RCC 7860 (cell line): ENCODE measurements at regions not wholly inside any gene's neighbourhood (a gene's known extent, or its start where the extent isn't known, plus 50 kb on each side); places are given as distances from the start of the nearest gene placed in this dataset.

Source experiments
- DNase-seq: peaks from one replicate; pipeline ENCODE4 v3.0.0-alpha.2; 2015; ENCODE audit warnings: low spot score
- FAIRE-seq: peaks from 2 replicates; lab custom pipeline; 2012; peaks lifted over from hg19 to GRCh38; lab: Jason Lieb, UNC

GRCh38 chrY:14139521-14139920, 83.5 kb downstream of the VCY1B start:
- no peak for FAIRE-seq
- no peak for DNase-seq

DNA sequence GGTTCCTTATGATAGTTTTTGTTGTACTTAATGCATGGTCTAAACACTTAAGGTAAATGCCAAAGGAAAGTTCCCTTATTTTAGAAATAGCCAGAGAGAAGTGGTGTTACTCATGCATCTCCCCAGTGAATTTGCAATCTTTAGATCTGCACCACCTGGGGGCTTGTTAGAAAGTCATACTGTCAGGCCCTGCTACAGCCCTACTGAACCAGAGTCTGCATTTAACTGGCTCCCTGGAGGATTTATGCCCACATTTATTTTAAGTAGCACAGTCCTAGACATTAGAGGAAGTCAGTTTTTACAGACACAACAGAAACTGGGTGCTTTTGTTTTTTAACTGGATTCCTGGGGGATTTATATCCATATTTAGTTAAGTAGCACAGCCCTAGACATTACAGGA, 89.6 kb downstream of the VCY1B start:
- DNase-seq (no peak), FAIRE-seq (no peak)

DNA sequence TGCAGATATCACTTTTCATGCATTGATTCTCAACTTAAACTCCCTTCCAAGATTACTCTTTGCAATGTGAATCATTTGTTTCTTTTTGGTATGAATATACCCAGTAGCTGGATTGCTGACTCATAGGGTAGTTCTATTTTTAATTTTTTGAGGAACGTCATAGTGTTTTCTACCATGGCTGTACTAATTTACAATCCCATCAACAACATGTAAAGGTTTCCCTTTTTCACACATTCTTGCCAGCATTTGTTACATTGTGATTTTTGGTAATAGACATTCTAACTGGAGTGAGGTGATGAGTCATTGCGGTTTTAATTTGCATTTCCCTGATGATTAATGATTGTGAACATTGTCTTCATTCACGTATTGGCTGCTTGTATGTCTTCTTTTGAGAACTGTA, 126.7 kb downstream of the VCY1B start:
- FAIRE-seq = peak; percentile 74
- peak; percentile 6 for DNase-seq

GRCh38 chrY:14222014-14222413, 166.0 kb downstream of the VCY1B start:
- no peak for DNase-seq
- no peak for FAIRE-seq

DNA sequence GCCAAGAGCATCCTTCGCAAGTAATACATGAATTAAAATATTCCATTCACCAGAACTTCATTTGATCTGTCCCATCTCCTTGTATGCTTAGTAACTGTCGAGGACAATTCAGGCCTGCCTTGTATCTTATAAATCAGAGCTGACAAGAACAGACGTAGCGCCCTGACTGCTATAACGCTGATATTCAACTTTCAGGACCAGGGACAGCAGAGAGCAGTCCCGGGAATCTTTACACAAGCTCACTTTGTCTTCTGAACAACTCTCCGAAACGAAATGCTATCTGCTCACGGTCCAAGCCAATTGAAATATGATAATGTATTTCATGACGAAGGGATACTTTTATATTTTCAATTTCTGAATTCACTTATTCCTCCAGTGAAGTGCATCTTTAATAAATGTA, 175.7 kb downstream of the VCY1B start:
- peak; percentile 4 for DNase-seq

DNA sequence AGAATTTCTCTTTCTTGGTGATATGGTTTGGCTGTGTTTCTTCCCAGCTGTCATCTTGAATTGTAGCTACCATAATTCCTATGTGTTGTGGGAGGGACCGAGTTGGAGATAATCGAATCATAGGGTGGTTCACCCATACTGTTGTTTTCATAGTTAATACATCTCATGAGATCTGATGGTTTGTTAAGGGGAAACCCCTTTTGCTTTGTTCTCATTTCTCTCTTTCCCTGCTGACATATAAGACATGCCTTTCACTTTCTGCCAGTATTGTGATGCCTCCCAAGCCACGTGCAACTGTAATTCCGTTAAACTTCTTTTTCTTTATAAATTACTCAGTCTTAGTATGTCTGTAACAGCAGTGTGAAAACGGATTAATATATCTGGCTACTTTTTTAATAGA, 179.0 kb downstream of the VCY1B start:
- FAIRE-seq = no peak
- no peak for DNase-seq

More for the DNA sequence above, 175.7 kb downstream of the VCY1B start:
- no peak for FAIRE-seq

DNA sequence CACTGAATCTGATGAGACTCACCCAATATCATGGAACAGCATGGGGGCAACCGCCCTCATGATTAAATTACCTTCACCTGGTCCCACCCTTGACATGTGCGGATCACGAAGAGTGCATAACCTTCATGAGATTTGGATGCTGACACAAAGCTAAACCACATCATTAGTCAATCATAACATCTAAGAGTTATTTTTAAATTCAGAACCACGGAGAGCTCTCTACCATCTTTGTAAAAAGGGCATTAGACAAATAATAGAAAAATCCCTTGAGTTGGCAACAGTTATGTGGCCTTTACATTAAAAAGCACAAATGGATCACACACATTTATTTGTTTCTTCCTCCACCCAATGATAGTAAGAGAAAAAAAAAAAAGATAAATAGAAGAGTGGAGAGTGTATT, 182.2 kb downstream of the VCY1B start:
- no peak for FAIRE-seq
- no peak for DNase-seq

GRCh38 chrY:14246948-14247347, 190.9 kb downstream of the VCY1B start:
- FAIRE-seq = peak; percentile 86
- peak; percentile 51 for DNase-seq

- DNase-seq (no peak), FAIRE-seq (no peak)
These were observed 193.0 kb downstream of the VCY1B start for GRCh38 chrY:14248878-14249576.

DNA sequence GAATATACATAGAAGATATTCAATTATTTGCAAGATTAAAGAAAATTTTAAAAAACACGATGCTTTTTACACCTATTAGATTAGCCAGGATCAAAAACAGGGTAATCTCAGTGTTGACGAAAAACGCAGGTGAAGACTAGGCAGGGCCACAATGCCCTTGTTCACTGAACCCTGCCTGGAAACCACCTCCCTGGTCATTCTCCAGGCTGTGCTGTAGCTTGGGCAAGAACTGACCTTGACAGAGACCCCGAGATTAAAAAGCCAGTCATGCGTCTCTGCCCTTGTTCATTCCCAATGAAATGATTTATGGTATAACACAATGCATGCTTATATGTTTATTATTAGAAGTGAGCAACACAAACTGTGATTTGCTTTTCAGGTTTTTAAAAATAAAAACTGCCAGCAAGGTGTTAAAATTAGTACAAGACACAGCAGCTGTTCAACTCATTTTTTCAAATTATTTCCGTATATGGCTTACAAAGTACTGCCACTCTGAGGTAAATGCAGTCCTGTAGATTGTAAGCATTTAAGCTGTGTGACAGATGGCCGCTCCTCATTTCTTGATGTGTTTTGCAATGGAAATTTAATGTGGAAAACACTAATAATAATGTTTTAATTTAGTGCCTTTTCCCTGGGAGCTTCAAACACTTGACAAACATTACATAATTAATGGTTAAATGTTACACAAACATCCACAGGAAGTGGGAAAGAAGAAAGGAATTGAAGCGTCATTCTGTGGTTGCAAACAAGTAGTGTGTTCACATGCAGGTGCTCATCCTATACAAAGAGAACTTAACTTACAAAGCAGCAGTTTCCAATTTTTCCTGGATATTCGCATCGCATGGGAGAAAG, 200.2 kb downstream of the VCY1B start:
- DNase-seq = no peak
- FAIRE-seq = no peak

DNA sequence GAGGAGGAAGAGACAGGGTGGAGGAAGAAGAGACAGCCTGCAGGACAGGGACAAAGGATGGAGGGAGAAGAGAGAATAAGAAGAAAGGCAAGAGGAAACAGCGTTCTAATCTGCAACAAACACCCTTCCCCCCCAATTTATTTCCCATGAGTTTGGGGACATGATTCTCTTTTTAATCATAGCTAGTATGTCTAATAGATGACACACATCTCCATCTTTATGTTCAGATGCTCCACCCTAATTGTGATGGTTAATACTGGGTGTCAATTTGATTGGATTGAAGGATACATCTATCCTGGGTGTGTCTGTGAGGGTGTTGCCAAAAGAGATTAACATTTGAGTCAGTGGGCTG, 200.8 kb downstream of the VCY1B start:
- FAIRE-seq (no peak), DNase-seq (no peak)

DNA sequence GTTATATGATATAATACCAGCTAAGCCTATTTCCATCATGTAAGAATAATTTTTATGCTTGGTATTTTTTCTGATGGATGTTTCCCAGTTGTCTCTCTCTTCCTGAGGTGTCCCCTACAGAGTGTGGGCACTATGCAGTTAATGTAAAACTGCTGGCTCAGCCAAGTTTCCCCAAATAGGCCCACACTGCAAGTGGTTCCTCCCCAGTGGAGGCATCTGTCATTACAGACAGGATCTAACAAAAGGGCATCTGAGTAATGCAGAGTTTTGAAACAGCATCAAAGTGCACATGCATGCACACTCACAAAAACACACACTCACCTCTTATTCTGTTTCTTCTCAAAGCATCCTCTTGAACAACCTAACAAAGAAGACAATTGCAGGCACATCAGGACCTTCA, 221.0 kb downstream of the VCY1B start:
- DNase-seq = no peak
- FAIRE-seq = no peak

GRCh38 chrY:14290656-14291375, 233.5 kb upstream of the NLGN4Y start:
- FAIRE-seq = peak; percentile 99
- DNase-seq = peak; percentile 74

DNA sequence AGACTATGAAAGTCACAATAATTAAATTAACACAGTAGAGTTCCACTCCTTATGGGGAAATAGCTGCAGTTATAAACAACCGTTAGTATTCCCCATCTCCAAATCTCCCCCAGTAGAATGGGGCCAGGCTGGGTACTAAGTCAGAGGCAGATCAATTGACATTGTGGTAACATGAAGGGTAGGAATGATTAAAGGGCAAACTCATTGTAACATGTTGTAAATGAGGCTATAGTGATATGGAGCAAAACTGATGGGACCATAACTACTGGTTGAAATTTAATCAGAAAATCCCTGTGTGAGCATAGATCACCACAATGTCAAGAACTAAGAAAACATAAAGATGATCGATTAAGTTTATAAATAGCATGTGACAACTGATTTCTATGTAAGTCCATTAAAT, 231.9 kb upstream of the NLGN4Y start:
- DNase-seq (no peak), FAIRE-seq (no peak)

GRCh38 chrY:14300775-14301174, 223.6 kb upstream of the NLGN4Y start:
- no peak for DNase-seq
- FAIRE-seq = no peak

- peak; percentile 11 for DNase-seq
- peak; percentile 71 for FAIRE-seq
These were observed 222.8 kb upstream of the NLGN4Y start for GRCh38 chrY:14301552-14301951.

DNA sequence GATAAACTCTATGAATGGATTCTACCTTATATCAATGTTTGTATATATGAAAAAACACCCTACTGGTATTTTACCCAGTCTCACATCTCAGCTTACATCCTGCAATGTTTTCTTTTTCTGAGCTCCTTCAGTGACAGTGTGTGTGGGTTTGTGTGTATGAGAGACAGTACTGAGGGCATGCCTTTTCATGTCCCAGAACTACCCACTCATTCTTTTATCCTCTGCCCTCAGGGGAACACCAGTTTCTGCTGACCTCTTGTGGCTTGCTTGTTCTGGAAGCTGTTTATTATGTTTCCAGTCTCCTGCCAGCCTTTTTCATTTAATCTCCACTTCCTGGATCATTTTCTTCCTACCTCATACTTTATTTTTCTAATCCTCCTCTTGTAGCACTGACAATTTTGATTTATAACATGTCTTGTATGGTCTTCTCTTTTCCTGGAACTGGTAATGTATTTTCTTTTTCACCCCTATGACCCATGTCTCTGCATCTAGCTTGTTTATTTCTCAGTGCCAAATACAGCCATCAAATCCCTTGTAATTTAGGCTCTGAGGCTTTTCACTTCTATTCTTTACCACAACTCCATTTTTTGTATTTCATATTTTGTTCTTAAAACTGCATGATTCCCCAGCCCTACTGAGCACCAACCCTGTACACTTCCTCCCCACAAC, 195.5 kb upstream of the NLGN4Y start:
- peak; percentile 79 for FAIRE-seq
- DNase-seq = peak; percentile 63

- FAIRE-seq (no peak), DNase-seq (no peak)
These were observed 194.0 kb upstream of the NLGN4Y start for GRCh38 chrY:14330362-14330761.

DNA sequence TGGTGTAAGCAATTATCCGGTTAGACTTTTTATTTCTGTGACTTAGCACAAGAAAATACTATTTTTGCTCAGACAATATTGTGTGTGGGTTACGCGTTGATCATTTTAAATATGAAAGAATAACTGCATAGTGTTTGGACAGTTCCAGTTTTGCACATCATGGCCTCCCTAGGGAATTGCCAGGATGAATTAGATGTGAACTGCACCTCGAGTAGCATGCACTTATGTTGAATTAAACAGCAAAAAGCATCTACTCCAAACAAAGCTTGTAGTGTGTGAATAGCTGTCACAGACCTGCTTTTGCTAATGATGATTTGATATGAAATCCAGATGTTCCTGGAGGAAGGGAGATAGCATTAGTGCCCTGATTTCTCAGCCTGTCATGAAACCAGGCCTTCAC, 184.8 kb upstream of the NLGN4Y start:
- DNase-seq (no peak), FAIRE-seq (no peak)

GRCh38 chrY:14340459-14341143, 183.7 kb upstream of the NLGN4Y start:
- DNase-seq (peak; percentile 96), FAIRE-seq (peak; percentile 99)
